Body of pancreas (tissue), 4 donors: ENCODE measurements at regions not wholly inside any gene's neighbourhood (a gene's known extent, or its start where the extent isn't known, plus 50 kb on each side); places are given as distances from the start of the nearest gene placed in this dataset.

ENCODE experiments used
- ATAC-seq: fragments of 150-250 bp; one replicate; pipeline ENCODE4 v1.9.1; 2016
- DNase-seq, 4 donors: peaks; one replicate each; pipeline ENCODE4 v3.0.0-alpha.2; 2019
- H3K27ac ChIP-seq, 4 donors: fragments of 200-600 bp; sonication (generic); 1 replicate in 3 of 4; 2 replicates in 1 of 4; pipeline versions ENCODE4 v1.5.1 to v1.6.1; 2016 to 2019; ENCODE audit warnings: mild to moderate bottlenecking in 1 of 4, mixed read lengths in 1 of 4, moderate library complexity in 1 of 4
- H3K27me3 ChIP-seq, 2 donors: fragments of 200-600 bp; sonication (generic); one replicate each; pipeline ENCODE4 v1.6.0; 2016; ENCODE audit warnings: mild to moderate bottlenecking in 1 of 2
- H3K36me3 ChIP-seq, 2 donors: fragments of 200-600 bp; sonication (generic); replicated peaks in 1 of 2; 2 replicates each; pipeline ENCODE4 v1.5.1; 2016; ENCODE audit warnings: low read depth in 2 of 2; ENCODE audit not compliant: insufficient read depth in 1 of 2
- H3K4me1 ChIP-seq: fragments of 200-600 bp; sonication (generic); one replicate; pipeline ENCODE4 v1.6.0; 2016
- H3K4me3 ChIP-seq, 2 donors: fragments of 200-600 bp; sonication (generic); 1 replicate in 1 of 2; 2 replicates in 1 of 2; pipeline ENCODE4 v1.5.1; 2016 to 2019
- H3K9me3 ChIP-seq, 3 donors: fragments of 200-600 bp; sonication (generic); 1 replicate in 2 of 3; 2 replicates in 1 of 3; pipeline ENCODE4 v1.5.1; 2016
- CTCF ChIP-seq, 7 experiments: fragments of 450-650 bp in 4 of 7; fragments of 200-600 bp in 3 of 7; sonication (generic) in 3 of 7; IDR thresholded peaks; one replicate each; pipeline ENCODE4 v1.5.1; 2016 to 2019; ENCODE audit warnings: antibody characterized with exemption in 7 of 7
- POLR2A ChIP-seq, 3 donors: fragments of 450-650 bp; IDR thresholded peaks; one replicate each; pipeline ENCODE4 v1.6.1; 2016; ENCODE audit warnings: antibody characterized with exemption in 3 of 3, mild to moderate bottlenecking in 2 of 3
- WGBS, 2 donors: methylation state at CpG; one replicate each; pipeline ENCODE4 v1.1.5; 2017; 5-methylcytosine and 5-hydroxymethylcytosine counted together
- intact Hi-C: fragments of 100-400 bp; cut with DNase I; formaldehyde crosslinking; loops from one replicate; pipeline ENCODE4 v1.15.1; 2023

DNA sequence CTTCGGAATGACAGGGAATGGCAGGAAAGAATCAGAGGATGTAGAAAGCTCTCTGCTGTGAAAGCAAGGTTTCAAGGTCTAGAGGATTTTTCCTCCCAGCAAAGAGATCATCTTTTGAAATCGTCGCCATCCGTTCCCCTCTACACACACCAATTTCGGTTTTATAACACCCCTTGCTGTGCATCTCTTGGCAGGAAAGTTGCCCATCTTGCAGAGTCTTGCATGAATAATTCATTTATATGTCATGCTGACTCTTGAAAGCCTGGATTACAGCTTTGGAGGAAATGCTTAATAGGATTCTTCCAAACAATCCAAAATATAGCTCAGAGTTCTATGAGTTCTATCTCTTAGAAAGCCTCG is 262.7 kb downstream of the CHL1 start:
- Histone ChIP-seq H3K36me3 (no peaks in the 10 kb centered on the region), H3K27ac (no peak overlapping the region), H3K27me3 (no peaks in the 10 kb centered on the region), H3K4me1 (no peaks in the 10 kb centered on the region), H3K4me3 (no peak overlapping the region), H3K9me3 (no peaks in the 10 kb centered on the region)
- DNase-seq = no peak
- ATAC-seq = no peak
- intact Hi-C loops = no loop called here
- 52 to 55% methylated on average over 6 of the region's 6 CpGs for WGBS, 2 donors
- TF ChIP-seq POLR2A (IDR thresholded peaks at IDR 0.05) = no peak
- no peak for TF ChIP-seq CTCF (IDR thresholded peaks at IDR 0.05)

GRCh38 chr3:461006-461405 is 264.4 kb downstream of the CHL1 start:
- 78 to 91% methylated on average over 2 of the region's 2 CpGs for WGBS, 2 donors
- Histone ChIP-seq H3K27me3 (no peaks in the 10 kb centered on the region), H3K4me3 (no peak overlapping the region), H3K36me3 (no peaks in the 10 kb centered on the region), H3K27ac (no peak overlapping the region), H3K4me1 (no peaks in the 10 kb centered on the region), H3K9me3 (no peaks in the 10 kb centered on the region)
- ATAC-seq = no peak
- TF ChIP-seq CTCF (IDR thresholded peaks at IDR 0.05) (no peak), POLR2A (IDR thresholded peaks at IDR 0.05) (no peak)
- no peak for DNase-seq
- intact Hi-C loops = no loop called here

GRCh38 chr3:462851-463250 is 266.3 kb downstream of the CHL1 start:
- no peak for DNase-seq
- no peaks in the 10 kb centered on the region for H3K27me3 ChIP-seq
- ATAC-seq = no peak
- no peaks in the 10 kb centered on the region for H3K9me3 ChIP-seq
- H3K27ac ChIP-seq = no peak overlapping the region
- H3K36me3 ChIP-seq = no peaks in the 10 kb centered on the region
- intact Hi-C loops = no loop called here
- WGBS, 2 donors = 52 to 57% methylated on average over 4 of the region's 4 CpGs
- TF ChIP-seq POLR2A (IDR thresholded peaks at IDR 0.05) (no peak), CTCF (IDR thresholded peaks at IDR 0.05) (no peak)
- no peak overlapping the region for H3K4me3 ChIP-seq
- H3K4me1 ChIP-seq = no peaks in the 10 kb centered on the region

- no peak for ATAC-seq
- DNase-seq = no peak
- 46 to 55% methylated on average over 7 of the region's 7 CpGs for WGBS, 2 donors
- no peak overlapping the region for H3K27ac ChIP-seq
- no peaks in the 10 kb centered on the region for H3K9me3 ChIP-seq
- no peak overlapping the region for H3K4me3 ChIP-seq
- no peaks in the 10 kb centered on the region for H3K27me3 ChIP-seq
- TF ChIP-seq POLR2A (IDR thresholded peaks at IDR 0.05) (no peak), CTCF (IDR thresholded peaks at IDR 0.05) (no peak)
- no peaks in the 10 kb centered on the region for H3K4me1 ChIP-seq
- no peaks in the 10 kb centered on the region for H3K36me3 ChIP-seq
- intact Hi-C loops = no loop called here
Measured at GRCh38 chr3:463252-464192, 267.0 kb downstream of the CHL1 start.

GRCh38 chr3:464255-464654 is 267.7 kb downstream of the CHL1 start:
- WGBS, 2 donors = 21 to 23% methylated on average over 3 of the region's 3 CpGs
- no peak for TF ChIP-seq POLR2A (IDR thresholded peaks at IDR 0.05)
- TF ChIP-seq CTCF (IDR thresholded peaks at IDR 0.05) = no peak
- intact Hi-C loops = no loop called here
- Histone ChIP-seq H3K4me3 (no peak overlapping the region), H3K4me1 (no peaks in the 10 kb centered on the region), H3K27ac (no peak overlapping the region), H3K36me3 (no peaks in the 10 kb centered on the region), H3K27me3 (no peaks in the 10 kb centered on the region), H3K9me3 (no peaks in the 10 kb centered on the region)
- DNase-seq (no peak), ATAC-seq (no peak)
